ENCODE measurements at regions not wholly inside any gene's neighbourhood (a gene's known extent, or its start where the extent isn't known, plus 50 kb on each side); places are given as distances from the start of the nearest gene placed in this dataset.

- no peaks in the 10 kb centered on the region for H3K36me3 Mint-ChIP-seq
- peaks cover 9% of the 10 kb centered on the region for H3K4me1 Mint-ChIP-seq (ENCODE audit: low read depth)
- H3K27ac Mint-ChIP-seq: no peak overlapping the region
- no peaks in the 10 kb centered on the region for H3K27me3 Mint-ChIP-seq
- H3K4me3 Mint-ChIP-seq: no peak overlapping the region
- H3K9me3 Mint-ChIP-seq (ENCODE audit: low read depth): no peaks in the 10 kb centered on the region
Observed at GRCh38 chr12:124631681-124632256, 64.4 kb upstream of the NCOR2 start.

DNA sequence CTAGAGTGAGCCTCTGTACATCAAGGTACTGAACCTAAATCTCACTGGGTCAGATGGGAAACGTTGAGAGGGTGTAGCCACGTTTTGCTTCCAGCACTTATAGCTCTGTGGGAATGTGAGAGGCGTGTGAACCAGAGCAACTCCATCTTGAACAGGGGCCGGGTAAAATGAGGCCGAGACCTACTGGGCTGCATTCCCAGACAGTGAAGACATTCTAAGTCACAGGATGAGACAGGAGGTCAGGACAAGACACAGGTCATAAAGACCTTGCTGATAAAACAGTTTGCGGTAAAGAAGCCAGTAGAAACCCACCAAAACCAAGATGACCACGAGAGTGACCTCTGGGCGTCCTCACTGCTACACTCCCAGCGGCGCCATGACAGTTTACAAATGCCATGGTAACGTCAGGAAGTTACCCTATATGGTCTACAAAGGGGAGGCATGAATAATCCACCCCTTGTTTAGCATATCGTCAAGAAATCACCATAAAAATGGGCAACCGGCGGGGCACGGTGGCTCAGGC is 63.4 kb upstream of the NCOR2 start:
- peaks cover under 1% of the 10 kb centered on the region for H3K4me1 Mint-ChIP-seq (ENCODE audit: low read depth)

GRCh38 chr12:124629789-124630480 is 62.5 kb upstream of the NCOR2 start:
- no peaks in the 10 kb centered on the region for H3K27me3 Mint-ChIP-seq
- no peak overlapping the region for H3K27ac Mint-ChIP-seq

More for the DNA sequence above, 63.4 kb upstream of the NCOR2 start:
- Mint-ChIP-seq H3K9me3 (ENCODE audit: low read depth) (no peaks in the 10 kb centered on the region), H3K4me3 (no peak overlapping the region), H3K27ac (no peak overlapping the region), H3K36me3 (no peaks in the 10 kb centered on the region), H3K27me3 (no peaks in the 10 kb centered on the region)

GRCh38 chr12:124629117-124629516 is 61.7 kb upstream of the NCOR2 start:
- H3K27me3 Mint-ChIP-seq: no peaks in the 10 kb centered on the region
- no peak overlapping the region for H3K4me3 Mint-ChIP-seq
- no peaks in the 10 kb centered on the region for H3K9me3 Mint-ChIP-seq (ENCODE audit: low read depth)
- H3K4me1 Mint-ChIP-seq (ENCODE audit: low read depth): no peaks in the 10 kb centered on the region
- H3K27ac Mint-ChIP-seq: no peak overlapping the region
- no peaks in the 10 kb centered on the region for H3K36me3 Mint-ChIP-seq

More at GRCh38 chr12:124629789-124630480, 62.5 kb upstream of the NCOR2 start:
- Mint-ChIP-seq H3K4me1 (ENCODE audit: low read depth) (no peaks in the 10 kb centered on the region), H3K9me3 (ENCODE audit: low read depth) (no peaks in the 10 kb centered on the region), H3K4me3 (no peak overlapping the region), H3K36me3 (no peaks in the 10 kb centered on the region)

- no peaks in the 10 kb centered on the region for H3K36me3 Mint-ChIP-seq
- no peak overlapping the region for H3K4me3 Mint-ChIP-seq
- no peaks in the 10 kb centered on the region for H3K9me3 Mint-ChIP-seq (ENCODE audit: low read depth)
- H3K4me1 Mint-ChIP-seq (ENCODE audit: low read depth): no peaks in the 10 kb centered on the region
- no peak overlapping the region for H3K27ac Mint-ChIP-seq
- H3K27me3 Mint-ChIP-seq: no peaks in the 10 kb centered on the region
Observed at GRCh38 chr12:124627956-124628355, 60.5 kb upstream of the NCOR2 start.

DNA sequence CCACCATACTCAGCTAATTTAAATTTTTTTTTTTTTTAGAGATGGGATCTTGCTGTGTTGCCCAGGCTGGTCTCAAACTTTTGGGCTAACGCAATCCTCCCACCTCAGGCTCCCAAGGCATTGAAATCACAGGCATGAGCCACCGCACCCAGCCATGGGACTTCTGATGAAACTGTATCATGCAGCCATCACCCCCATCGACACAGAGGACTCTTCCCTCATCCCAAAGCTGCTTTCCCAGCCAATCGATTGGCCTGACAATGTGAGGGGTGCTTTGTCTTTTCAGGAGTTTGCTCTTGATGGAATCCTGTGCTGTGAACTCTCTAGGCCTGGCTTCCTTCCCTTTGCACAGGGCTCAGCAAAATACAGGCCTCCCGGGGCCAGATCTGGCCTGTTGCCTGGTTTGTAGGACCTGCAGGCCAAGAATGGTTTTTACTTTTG is 59.6 kb upstream of the NCOR2 start:
- Mint-ChIP-seq H3K36me3 (peaks cover 2% of the 10 kb centered on the region), H3K27ac (no peak overlapping the region), H3K4me3 (no peak overlapping the region), H3K4me1 (ENCODE audit: low read depth) (no peaks in the 10 kb centered on the region), H3K9me3 (ENCODE audit: low read depth) (no peaks in the 10 kb centered on the region), H3K27me3 (no peaks in the 10 kb centered on the region)

DNA sequence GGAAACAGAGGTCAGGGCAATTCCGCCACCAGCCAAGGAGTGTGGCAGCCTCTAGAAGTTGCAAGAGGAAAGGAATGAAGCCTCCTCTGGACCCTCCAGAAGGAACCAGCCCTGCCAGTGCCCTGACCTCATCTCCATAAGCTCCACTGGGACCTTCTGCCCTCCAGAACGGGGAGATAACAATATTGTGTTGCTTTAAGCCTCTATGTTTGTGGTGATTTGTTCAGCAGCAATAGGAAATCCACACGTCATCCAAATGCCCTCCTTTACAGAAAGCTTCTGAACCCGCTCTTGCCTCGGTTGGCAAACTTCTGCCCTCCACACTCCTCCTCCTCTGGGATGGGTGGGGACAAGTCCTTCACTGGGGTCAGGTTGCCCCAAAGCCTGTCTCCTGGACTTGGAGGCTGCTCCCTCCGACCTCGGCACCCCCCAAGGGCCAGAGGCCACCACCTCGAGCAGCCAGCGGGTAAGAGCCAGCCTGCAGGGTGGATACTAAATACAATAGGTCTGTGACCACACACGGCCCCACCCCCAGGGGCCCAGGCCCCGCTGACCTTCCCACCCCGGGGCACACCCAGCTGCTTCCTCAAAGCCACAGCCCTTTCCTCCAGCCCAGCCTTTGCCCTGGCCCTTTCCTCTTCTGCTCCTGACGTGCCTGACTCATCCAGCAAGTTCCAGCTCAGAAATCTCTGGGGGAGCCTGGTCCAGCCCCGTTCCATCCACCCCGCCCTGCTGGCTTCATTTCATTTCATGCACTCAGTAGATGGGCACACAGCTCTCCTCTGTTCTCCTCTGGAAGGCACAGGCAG is 58.7 kb upstream of the NCOR2 start:
- Mint-ChIP-seq H3K27ac (no peak overlapping the region), H3K36me3 (peaks cover 2% of the 10 kb centered on the region), H3K4me3 (no peak overlapping the region), H3K4me1 (ENCODE audit: low read depth) (no peaks in the 10 kb centered on the region), H3K27me3 (no peaks in the 10 kb centered on the region), H3K9me3 (ENCODE audit: low read depth) (no peaks in the 10 kb centered on the region)

DNA sequence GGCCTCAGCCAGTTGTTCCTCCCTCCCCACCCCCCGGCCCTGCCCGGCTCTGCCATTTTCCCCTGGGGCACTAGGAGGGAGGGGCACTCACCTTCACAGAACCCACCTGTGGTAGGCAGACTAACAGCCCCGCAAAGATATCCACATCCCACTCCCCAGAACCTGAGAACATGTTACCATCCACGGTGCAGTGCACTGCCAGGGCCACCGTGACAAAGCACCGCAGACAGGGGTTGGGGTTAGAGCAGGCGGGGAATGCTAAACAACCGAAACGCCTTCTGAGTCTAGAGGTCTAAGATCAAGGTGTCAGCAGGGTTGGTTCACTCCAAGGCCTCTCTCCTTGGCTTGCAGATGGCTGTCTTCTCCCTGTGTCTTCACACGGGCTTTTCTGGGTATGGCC is 57.4 kb upstream of the NCOR2 start:
- no peak overlapping the region for H3K27ac Mint-ChIP-seq
- H3K4me3 Mint-ChIP-seq: no peak overlapping the region
- H3K36me3 Mint-ChIP-seq: peaks cover 2% of the 10 kb centered on the region
- no peaks in the 10 kb centered on the region for H3K27me3 Mint-ChIP-seq
- H3K4me1 Mint-ChIP-seq (ENCODE audit: low read depth): no peaks in the 10 kb centered on the region
- H3K9me3 Mint-ChIP-seq (ENCODE audit: low read depth): no peaks in the 10 kb centered on the region

DNA sequence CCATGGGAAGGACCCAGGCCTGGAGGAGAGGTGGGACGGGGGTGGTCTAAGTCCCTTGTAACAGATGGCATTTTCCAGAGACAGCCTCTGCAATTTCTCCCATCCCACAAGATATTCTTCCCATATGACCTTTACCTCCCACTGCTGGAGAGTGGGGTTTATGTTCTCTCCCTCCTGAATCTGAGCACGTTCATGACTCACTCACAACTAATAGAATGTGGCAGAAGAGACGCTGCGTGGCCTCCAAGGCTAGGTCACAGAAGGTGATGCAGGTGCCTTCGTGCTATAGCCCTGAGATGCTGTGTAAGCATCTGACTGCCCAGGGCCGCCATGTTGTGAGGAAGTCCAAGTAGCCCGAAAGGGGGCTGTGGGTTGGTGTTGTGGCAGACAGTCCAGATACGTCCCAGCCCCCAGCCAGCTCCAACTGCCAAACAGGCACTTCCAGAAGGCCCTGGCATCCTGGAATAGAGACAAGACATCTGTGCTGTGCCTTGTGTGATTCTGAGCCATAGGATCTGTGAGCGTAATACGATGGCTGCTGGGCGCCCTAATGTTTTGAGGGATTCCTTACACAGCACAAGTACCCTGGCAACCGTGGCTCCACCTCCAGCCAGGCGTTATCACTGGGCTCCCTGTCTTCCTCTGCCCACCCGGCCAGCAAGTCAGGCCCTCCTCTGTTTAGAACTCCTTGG is 56.1 kb upstream of the NCOR2 start:
- H3K27me3 Mint-ChIP-seq: no peaks in the 10 kb centered on the region
- peaks cover 2% of the 10 kb centered on the region for H3K36me3 Mint-ChIP-seq
- no peak overlapping the region for H3K4me3 Mint-ChIP-seq
- H3K4me1 Mint-ChIP-seq (ENCODE audit: low read depth): no peaks in the 10 kb centered on the region
- no peak overlapping the region for H3K27ac Mint-ChIP-seq
- no peaks in the 10 kb centered on the region for H3K9me3 Mint-ChIP-seq (ENCODE audit: low read depth)

DNA sequence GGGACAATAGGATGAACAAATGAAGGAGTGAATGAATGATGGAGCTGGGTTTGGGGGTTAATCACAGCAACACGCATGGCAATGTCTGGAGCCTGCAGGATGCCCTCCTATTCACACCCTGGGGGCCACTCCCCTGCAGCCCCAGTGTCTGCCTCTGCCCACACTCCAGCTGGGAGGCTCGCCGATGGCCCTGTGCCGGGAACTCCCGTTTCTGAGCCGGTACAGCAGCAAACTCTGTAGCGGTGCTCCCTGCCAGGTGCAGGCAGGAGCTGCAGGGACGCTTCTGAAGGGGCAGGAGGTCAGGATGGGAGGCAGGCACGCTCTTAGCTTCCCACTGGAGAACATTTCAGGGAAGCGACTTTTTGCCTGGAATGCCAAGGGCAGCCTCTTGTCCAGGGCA is 55.4 kb upstream of the NCOR2 start:
- H3K4me3 Mint-ChIP-seq: no peak overlapping the region
- peaks cover 2% of the 10 kb centered on the region for H3K36me3 Mint-ChIP-seq
- no peaks in the 10 kb centered on the region for H3K4me1 Mint-ChIP-seq (ENCODE audit: low read depth)
- no peaks in the 10 kb centered on the region for H3K27me3 Mint-ChIP-seq
- H3K9me3 Mint-ChIP-seq (ENCODE audit: low read depth): no peaks in the 10 kb centered on the region
- H3K27ac Mint-ChIP-seq: no peak overlapping the region

DNA sequence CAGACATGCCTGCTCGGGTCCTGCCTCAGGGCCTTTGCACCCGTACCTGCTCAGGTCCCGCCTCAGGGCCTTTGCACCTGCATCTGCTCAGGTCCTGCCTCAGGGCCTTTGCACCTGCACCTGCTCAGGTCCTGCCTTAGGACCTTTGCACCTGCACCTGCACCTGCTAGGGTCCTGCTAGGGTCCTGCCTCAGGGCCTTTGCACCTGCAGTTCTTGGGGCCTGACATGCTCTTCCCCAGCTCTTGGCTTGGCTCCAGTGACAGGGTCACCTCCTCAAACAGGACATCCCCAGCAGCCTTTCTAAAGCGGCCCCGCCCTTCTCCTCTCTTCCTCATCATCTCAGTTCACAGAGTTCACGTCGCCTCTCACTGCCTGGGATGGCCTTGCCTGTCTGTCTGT is 54.9 kb upstream of the NCOR2 start:
- Mint-ChIP-seq H3K27me3 (no peaks in the 10 kb centered on the region), H3K4me3 (no peak overlapping the region), H3K36me3 (peaks cover 2% of the 10 kb centered on the region)

DNA sequence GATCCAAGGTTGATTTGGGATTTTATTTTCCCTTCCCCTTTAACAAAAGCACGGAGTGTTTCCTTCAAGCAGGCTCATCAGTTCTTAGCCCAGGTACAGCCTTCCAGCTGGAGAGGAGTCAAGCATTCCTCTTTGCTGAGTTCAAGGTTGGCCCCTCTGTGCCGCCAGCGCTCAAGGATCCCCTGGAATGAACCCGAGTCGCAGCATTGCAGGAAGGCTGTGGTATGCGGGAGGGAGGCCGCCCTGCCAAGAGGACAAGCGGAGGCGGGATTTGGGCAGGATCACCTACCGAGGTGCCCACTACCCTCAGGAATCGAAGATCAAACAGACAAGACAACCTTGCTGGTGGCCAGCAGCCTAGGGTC is 53.9 kb upstream of the NCOR2 start:
- no peaks in the 10 kb centered on the region for H3K27me3 Mint-ChIP-seq
- H3K9me3 Mint-ChIP-seq (ENCODE audit: low read depth): no peaks in the 10 kb centered on the region
- H3K4me1 Mint-ChIP-seq (ENCODE audit: low read depth): no peaks in the 10 kb centered on the region
- no peak overlapping the region for H3K27ac Mint-ChIP-seq
- no peak overlapping the region for H3K4me3 Mint-ChIP-seq
- peaks cover 2% of the 10 kb centered on the region for H3K36me3 Mint-ChIP-seq

More for the DNA sequence above, 54.9 kb upstream of the NCOR2 start:
- Mint-ChIP-seq H3K27ac (no peak overlapping the region), H3K4me1 (ENCODE audit: low read depth) (no peaks in the 10 kb centered on the region), H3K9me3 (ENCODE audit: low read depth) (no peaks in the 10 kb centered on the region)

- Mint-ChIP-seq H3K27me3 (no peaks in the 10 kb centered on the region), H3K27ac (no peak overlapping the region), H3K4me3 (no peak overlapping the region), H3K9me3 (ENCODE audit: low read depth) (no peaks in the 10 kb centered on the region), H3K4me1 (ENCODE audit: low read depth) (no peaks in the 10 kb centered on the region), H3K36me3 (peaks cover 2% of the 10 kb centered on the region)
Observed at GRCh38 chr12:124620606-124621295, 53.3 kb upstream of the NCOR2 start.

- H3K27me3 Mint-ChIP-seq: no peaks in the 10 kb centered on the region
- H3K4me3 Mint-ChIP-seq: no peak overlapping the region
- H3K36me3 Mint-ChIP-seq: peaks cover 2% of the 10 kb centered on the region
- no peaks in the 10 kb centered on the region for H3K4me1 Mint-ChIP-seq (ENCODE audit: low read depth)
- no peaks in the 10 kb centered on the region for H3K9me3 Mint-ChIP-seq (ENCODE audit: low read depth)
- no peak overlapping the region for H3K27ac Mint-ChIP-seq
Observed at GRCh38 chr12:124618291-124618902, 51.0 kb upstream of the NCOR2 start.
